IgD-negative memory B cell (primary cell): ENCODE measurements at regions not wholly inside any gene's neighbourhood (a gene's known extent, or its start where the extent isn't known, plus 50 kb on each side); places are given as distances from the start of the nearest gene placed in this dataset.

ENCODE experiments used
- H3K27ac Mint-ChIP-seq, 3 donors: one replicate each; pipeline ENCODE4 v1.8.0; 2020 to 2022; ENCODE audit warnings: mild to moderate bottlenecking in 3 of 3, mixed read lengths in 3 of 3, moderate library complexity in 1 of 3
- H3K27me3 Mint-ChIP-seq: one replicate; pipeline ENCODE4 v1.8.0; 2021; ENCODE audit warnings: mixed read lengths
- H3K36me3 Mint-ChIP-seq: one replicate; pipeline ENCODE4 v1.8.0; 2020; ENCODE audit warnings: mild to moderate bottlenecking, mixed read lengths
- H3K4me1 Mint-ChIP-seq, 3 donors: one replicate each; pipeline ENCODE4 v1.8.0; 2020 to 2022; ENCODE audit warnings: mixed read lengths in 3 of 3, mild to moderate bottlenecking in 1 of 3
- H3K4me3 Mint-ChIP-seq, 4 donors: one replicate each; pipeline ENCODE4 v1.8.0; 2020 to 2022; ENCODE audit warnings: mild to moderate bottlenecking in 4 of 4, mixed read lengths in 4 of 4, moderate library complexity in 3 of 4
- H3K9me3 Mint-ChIP-seq, 3 donors: one replicate each; pipeline ENCODE4 v1.8.0; 2020 to 2021; ENCODE audit warnings: mixed read lengths in 3 of 3, mild to moderate bottlenecking in 1 of 3

GRCh38 chr10:81027223-81027622 lies 489.5 kb downstream of the SH2D4B start:
- no peak overlapping the region for H3K27ac Mint-ChIP-seq
- no peak overlapping the region for H3K4me3 Mint-ChIP-seq
- H3K27me3 Mint-ChIP-seq = no peaks in the 10 kb centered on the region
- H3K36me3 Mint-ChIP-seq = no peaks in the 10 kb centered on the region
- H3K9me3 Mint-ChIP-seq = peaks cover 2 to 12% (median 9%) of the 10 kb centered on the region in 3 donors
- no peaks in the 10 kb centered on the region for H3K4me1 Mint-ChIP-seq

- Mint-ChIP-seq H3K9me3 (peaks cover 2 to 12% (median 9%) of the 10 kb centered on the region in 3 donors), H3K36me3 (no peaks in the 10 kb centered on the region), H3K27me3 (no peaks in the 10 kb centered on the region), H3K27ac (no peak overlapping the region), H3K4me3 (no peak overlapping the region), H3K4me1 (no peaks in the 10 kb centered on the region)
Measured at GRCh38 chr10:81027706-81028105, 490.0 kb downstream of the SH2D4B start.

- Mint-ChIP-seq H3K36me3 (no peaks in the 10 kb centered on the region), H3K4me1 (peaks cover 0 to 2% (median 0%) of the 10 kb centered on the region in 3 donors), H3K27ac (no peak overlapping the region), H3K4me3 (no peak overlapping the region), H3K27me3 (no peaks in the 10 kb centered on the region), H3K9me3 (peaks cover 2 to 20% (median 13%) of the 10 kb centered on the region in 3 donors)
Measured at GRCh38 chr10:81031774-81032173, 494.1 kb downstream of the SH2D4B start.

- Mint-ChIP-seq H3K27me3 (no peaks in the 10 kb centered on the region), H3K9me3 (peaks cover 4 to 19% (median 7%) of the 10 kb centered on the region in 3 donors), H3K4me1 (peaks cover 0 to 2% (median 0%) of the 10 kb centered on the region in 3 donors), H3K27ac (no peak overlapping the region), H3K4me3 (no peak overlapping the region), H3K36me3 (no peaks in the 10 kb centered on the region)
Measured at GRCh38 chr10:81034383-81034782, 496.7 kb downstream of the SH2D4B start.

GRCh38 chr10:81036257-81036656 lies 498.6 kb downstream of the SH2D4B start:
- H3K27me3 Mint-ChIP-seq = no peaks in the 10 kb centered on the region
- H3K36me3 Mint-ChIP-seq = no peaks in the 10 kb centered on the region
- H3K4me3 Mint-ChIP-seq = no peak overlapping the region
- peaks cover 0 to 2% (median 0%) of the 10 kb centered on the region in 3 donors for H3K4me1 Mint-ChIP-seq
- H3K9me3 Mint-ChIP-seq = peaks cover 2 to 15% (median 7%) of the 10 kb centered on the region in 3 donors
- no peak overlapping the region for H3K27ac Mint-ChIP-seq

GRCh38 chr10:81040031-81040430 lies 502.3 kb downstream of the SH2D4B start:
- H3K27me3 Mint-ChIP-seq = no peaks in the 10 kb centered on the region
- H3K9me3 Mint-ChIP-seq = peaks cover 4 to 10% (median 4%) of the 10 kb centered on the region in 3 donors
- H3K4me3 Mint-ChIP-seq = no peak overlapping the region
- H3K36me3 Mint-ChIP-seq = no peaks in the 10 kb centered on the region
- H3K27ac Mint-ChIP-seq = no peak overlapping the region
- H3K4me1 Mint-ChIP-seq = peaks cover 0 to 2% (median 0%) of the 10 kb centered on the region in 3 donors

- Mint-ChIP-seq H3K4me3 (no peak overlapping the region), H3K27ac (no peak overlapping the region), H3K4me1 (no peaks in the 10 kb centered on the region), H3K9me3 (peaks cover 2 to 9% (median 4%) of the 10 kb centered on the region in 3 donors), H3K36me3 (no peaks in the 10 kb centered on the region), H3K27me3 (no peaks in the 10 kb centered on the region)
Measured at GRCh38 chr10:81040940-81041339, 503.2 kb downstream of the SH2D4B start.

GRCh38 chr10:81042647-81043046 lies 504.9 kb downstream of the SH2D4B start:
- Mint-ChIP-seq H3K36me3 (no peaks in the 10 kb centered on the region), H3K9me3 (peaks cover 0 to 4% (median 4%) of the 10 kb centered on the region in 3 donors), H3K27ac (no peak overlapping the region), H3K27me3 (no peaks in the 10 kb centered on the region), H3K4me1 (no peaks in the 10 kb centered on the region), H3K4me3 (no peak overlapping the region)

GRCh38 chr10:81065474-81065873 lies 527.8 kb downstream of the SH2D4B start:
- Mint-ChIP-seq H3K4me3 (no peak overlapping the region), H3K9me3 (peaks cover 0 to 8% (median 3%) of the 10 kb centered on the region in 3 donors), H3K27me3 (no peaks in the 10 kb centered on the region), H3K36me3 (no peaks in the 10 kb centered on the region), H3K4me1 (no peaks in the 10 kb centered on the region), H3K27ac (no peak overlapping the region)

- H3K4me1 Mint-ChIP-seq = no peaks in the 10 kb centered on the region
- H3K27me3 Mint-ChIP-seq = no peaks in the 10 kb centered on the region
- H3K36me3 Mint-ChIP-seq = no peaks in the 10 kb centered on the region
- H3K9me3 Mint-ChIP-seq = peaks cover 0 to 8% (median 3%) of the 10 kb centered on the region in 3 donors
- H3K27ac Mint-ChIP-seq = peak overlapping the region in 1 of 3 donors; percentile 69
- no peak overlapping the region for H3K4me3 Mint-ChIP-seq
Measured at GRCh38 chr10:81068460-81068859, 530.8 kb downstream of the SH2D4B start.

- Mint-ChIP-seq H3K4me1 (no peaks in the 10 kb centered on the region), H3K27me3 (no peaks in the 10 kb centered on the region), H3K27ac (no peak overlapping the region), H3K9me3 (peaks cover 0 to 19% (median 3%) of the 10 kb centered on the region in 3 donors), H3K36me3 (no peaks in the 10 kb centered on the region), H3K4me3 (no peak overlapping the region)
Measured at GRCh38 chr10:81071087-81071796, 533.5 kb downstream of the SH2D4B start.

- Mint-ChIP-seq H3K27me3 (no peaks in the 10 kb centered on the region), H3K27ac (no peak overlapping the region), H3K4me3 (no peak overlapping the region)
Measured at GRCh38 chr10:81073155-81073554, 535.5 kb downstream of the SH2D4B start.

GRCh38 chr10:81081887-81082620 lies 544.4 kb downstream of the SH2D4B start:
- H3K36me3 Mint-ChIP-seq = no peaks in the 10 kb centered on the region
- H3K9me3 Mint-ChIP-seq = peaks cover 0 to 7% (median 0%) of the 10 kb centered on the region in 3 donors
- no peak overlapping the region for H3K4me3 Mint-ChIP-seq
- H3K27me3 Mint-ChIP-seq = no peaks in the 10 kb centered on the region
- H3K4me1 Mint-ChIP-seq = no peaks in the 10 kb centered on the region
- H3K27ac Mint-ChIP-seq = no peak overlapping the region

More at GRCh38 chr10:81073155-81073554, 535.5 kb downstream of the SH2D4B start:
- Mint-ChIP-seq H3K4me1 (no peaks in the 10 kb centered on the region), H3K9me3 (peaks cover 3 to 19% (median 3%) of the 10 kb centered on the region in 3 donors), H3K36me3 (no peaks in the 10 kb centered on the region)

- peaks cover 0 to 7% (median 0%) of the 10 kb centered on the region in 3 donors for H3K9me3 Mint-ChIP-seq
- H3K36me3 Mint-ChIP-seq = no peaks in the 10 kb centered on the region
- H3K4me3 Mint-ChIP-seq = no peak overlapping the region
- no peak overlapping the region for H3K27ac Mint-ChIP-seq
- no peaks in the 10 kb centered on the region for H3K4me1 Mint-ChIP-seq
- no peaks in the 10 kb centered on the region for H3K27me3 Mint-ChIP-seq
Measured at GRCh38 chr10:81082621-81083376, 545.1 kb downstream of the SH2D4B start.

GRCh38 chr10:81093056-81093455 lies 555.4 kb downstream of the SH2D4B start:
- Mint-ChIP-seq H3K27me3 (no peaks in the 10 kb centered on the region), H3K36me3 (no peaks in the 10 kb centered on the region), H3K4me1 (no peaks in the 10 kb centered on the region), H3K27ac (no peak overlapping the region), H3K9me3 (peaks cover 0 to 15% (median 3%) of the 10 kb centered on the region in 3 donors), H3K4me3 (no peak overlapping the region)
